ENCODE measurements at regions not wholly inside any gene's neighbourhood (a gene's known extent, or its start where the extent isn't known, plus 50 kb on each side); places are given as distances from the start of the nearest gene placed in this dataset.

GRCh38 chr3:66748175-66748876 lies 247.5 kb upstream of the LRIG1 start:
- Histone ChIP-seq H3K27me3 (no peaks in the 10 kb centered on the region), H3K9me3 (replicated peaks in 1 of 3) (no peaks in the 10 kb centered on the region), H3K4me3 (no peak overlapping the region), H3K36me3 (replicated peaks in 1 of 2) (no peaks in the 10 kb centered on the region), H3K4me1 (replicated peaks in 1 of 2) (no peaks in the 10 kb centered on the region), H3K27ac (no peak overlapping the region)
- intact Hi-C loops (cut with DNase I) = no loop called here
- DNase-seq = no peak
- WGBS, 4 donors = 65 to 93% (median 77%) methylated on average over 2 of the region's 2 CpGs
- TF ChIP-seq POLR2A (IDR thresholded peaks at IDR 0.05) (no peak), CTCF (IDR thresholded peaks at IDR 0.05) (no peak)

- H3K27me3 ChIP-seq = no peaks in the 10 kb centered on the region
- no peak for DNase-seq
- H3K27ac ChIP-seq = no peak overlapping the region
- H3K36me3 ChIP-seq (replicated peaks in 1 of 2) = no peaks in the 10 kb centered on the region
- intact Hi-C loops (cut with DNase I) = no loop called here
- no peaks in the 10 kb centered on the region for H3K9me3 ChIP-seq (replicated peaks in 1 of 3)
- 90 to 95% (median 92%) methylated on average over 3 of the region's 3 CpGs for WGBS, 4 donors
- H3K4me3 ChIP-seq = no peak overlapping the region
- no peaks in the 10 kb centered on the region for H3K4me1 ChIP-seq (replicated peaks in 1 of 2)
- TF ChIP-seq CTCF (IDR thresholded peaks at IDR 0.05) (no peak), POLR2A (IDR thresholded peaks at IDR 0.05) (no peak)
Measured at GRCh38 chr3:66751842-66752241, 246.3 kb upstream of the KBTBD8 start.

- intact Hi-C loops (cut with DNase I) = no loop called here
- Histone ChIP-seq H3K4me1 (replicated peaks in 1 of 2) (no peaks in the 10 kb centered on the region), H3K27ac (no peak overlapping the region), H3K27me3 (no peaks in the 10 kb centered on the region), H3K4me3 (no peak overlapping the region), H3K9me3 (replicated peaks in 1 of 3) (no peaks in the 10 kb centered on the region), H3K36me3 (replicated peaks in 1 of 2) (no peaks in the 10 kb centered on the region)
- no peak for TF ChIP-seq POLR2A (IDR thresholded peaks at IDR 0.05)
- TF ChIP-seq CTCF (IDR thresholded peaks at IDR 0.05) = no peak
- no peak for DNase-seq
Measured at GRCh38 chr3:66753670-66754069, 244.4 kb upstream of the KBTBD8 start.

GRCh38 chr3:66754613-66755012 lies 243.5 kb upstream of the KBTBD8 start:
- Histone ChIP-seq H3K27ac (no peak overlapping the region), H3K4me3 (no peak overlapping the region), H3K9me3 (replicated peaks in 1 of 3) (no peaks in the 10 kb centered on the region), H3K36me3 (replicated peaks in 1 of 2) (no peaks in the 10 kb centered on the region), H3K4me1 (replicated peaks in 1 of 2) (no peaks in the 10 kb centered on the region), H3K27me3 (no peaks in the 10 kb centered on the region)
- 81 to 92% (median 91%) methylated on average over 7 of the region's 7 CpGs for WGBS, 4 donors
- no peak for DNase-seq
- intact Hi-C loops (cut with DNase I) = no loop called here
- TF ChIP-seq POLR2A (IDR thresholded peaks at IDR 0.05) = no peak
- TF ChIP-seq CTCF (IDR thresholded peaks at IDR 0.05) = no peak

All from adrenal gland (tissue), 9 donors.